LNCaP clone FGC (cell line): ENCODE measurements at regions not wholly inside any gene's neighbourhood (a gene's known extent, or its start where the extent isn't known, plus 50 kb on each side); places are given as distances from the start of the nearest gene placed in this dataset.
A peak's percentile ranks its signal among the peaks of the same experiment; 100 is the strongest.
"Not testable (repeated sequence)": the region's sequence is repeated elsewhere in the genome, so short reads cannot be mapped to it uniquely, and the experiment has no call there.

Experiments used
- DNase-seq: peaks from one replicate; pipeline ENCODE4 v3.0.0-alpha.2; 2011; ENCODE audit warnings: low read depth
- H3K4me3 ChIP-seq: 2 replicates; pipeline ENCODE4 v1.5.1; 2011; ENCODE audit warnings: mild to moderate bottlenecking, low read depth, low read length, control low read depth
- CTCF ChIP-seq: IDR thresholded peaks from 2 replicates; pipeline ENCODE4 v1.5.1; 2012; ENCODE audit warnings: mild to moderate bottlenecking; ENCODE audit not compliant: control insufficient read depth, insufficient read depth; ENCODE audit errors: extremely low read depth

- DNase-seq, H3K4me3 ChIP-seq: not testable (repeated sequence)
These were observed 214.5 kb downstream of the RTP5 start for GRCh38 chr2:242084034-242084433.

- H3K4me3 ChIP-seq, DNase-seq: not testable (repeated sequence)
These were observed 215.6 kb downstream of the RTP5 start for GRCh38 chr2:242085024-242085674.

GRCh38 chr2:242085941-242086621 is 216.6 kb downstream of the RTP5 start:
- no peak for DNase-seq
- H3K4me3 ChIP-seq = no peak overlapping the region
- TF ChIP-seq CTCF = no peak

- peak overlapping the region; percentile 54 for H3K4me3 ChIP-seq
- not testable (repeated sequence) for DNase-seq
These were observed 218.5 kb downstream of the RTP5 start for GRCh38 chr2:242088044-242088443.

- H3K4me3 ChIP-seq = peak overlapping the region; percentile 62
- TF ChIP-seq CTCF = no peak
- no peak for DNase-seq
These were observed 219.1 kb downstream of the RTP5 start for GRCh38 chr2:242088471-242089212.

- not testable (repeated sequence) for DNase-seq
- peak overlapping the region; percentile 62 for H3K4me3 ChIP-seq
These were observed 219.7 kb downstream of the RTP5 start for GRCh38 chr2:242089213-242089549.

- H3K4me3 ChIP-seq, DNase-seq: not testable (repeated sequence)
These were observed 227.7 kb downstream of the RTP5 start for GRCh38 chr2:242097278-242097677.

GRCh38 chr2:242098034-242098433 is 228.5 kb downstream of the RTP5 start:
- TF ChIP-seq CTCF = no peak
- DNase-seq = no peak
- H3K4me3 ChIP-seq = no peak overlapping the region

- no peak overlapping the region for H3K4me3 ChIP-seq
- TF ChIP-seq CTCF = no peak
- DNase-seq = no peak
These were observed 229.1 kb downstream of the RTP5 start for GRCh38 chr2:242098445-242099128.

GRCh38 chr2:242103093-242103492 is 233.6 kb downstream of the RTP5 start:
- DNase-seq = peak; percentile 42
- H3K4me3 ChIP-seq = not testable (repeated sequence)

GRCh38 chr2:242104202-242104956 is 234.8 kb downstream of the RTP5 start:
- DNase-seq = not testable (repeated sequence)

GRCh38 chr2:242107065-242107464 is 237.5 kb downstream of the RTP5 start:
- not testable (repeated sequence) for DNase-seq, H3K4me3 ChIP-seq

More at GRCh38 chr2:242104202-242104956, 234.8 kb downstream of the RTP5 start:
- H3K4me3 ChIP-seq = not testable (repeated sequence)
